Peyer's patch (tissue), 4 donors: ENCODE measurements at regions not wholly inside any gene's neighbourhood (a gene's known extent, or its start where the extent isn't known, plus 50 kb on each side); places are given as distances from the start of the nearest gene placed in this dataset.

Experiments used
- CTCF ChIP-seq, 6 experiments: fragments of 450-650 bp in 4 of 6; fragments of 200-600 bp in 2 of 6; sonication (generic) in 1 of 6; IDR thresholded peaks; one replicate each; pipeline ENCODE4 v1.5.1; 2017 to 2019; ENCODE audit warnings: antibody characterized with exemption in 6 of 6, mild to moderate bottlenecking in 3 of 6, moderate library complexity in 1 of 6
- POLR2A ChIP-seq, 2 donors: fragments of 450-650 bp; IDR thresholded peaks; one replicate each; pipeline ENCODE4 v1.5.1; 2017; ENCODE audit warnings: antibody characterized with exemption in 2 of 2, mild to moderate bottlenecking in 2 of 2, moderate library complexity in 2 of 2

GRCh38 chr17:34519282-34519681 lies 60.1 kb upstream of the TMEM132E start:
- TF ChIP-seq POLR2A (IDR thresholded peaks at IDR 0.05) (no peak), CTCF (IDR thresholded peaks at IDR 0.05) (peak in 1 of 6 experiments; percentile 12)
